Neuronal stem cell (in vitro differentiated cells): ENCODE measurements at regions not wholly inside any gene's neighbourhood (a gene's known extent, or its start where the extent isn't known, plus 50 kb on each side); places are given as distances from the start of the nearest gene placed in this dataset.

Source experiments
- DNase-seq: peaks from one replicate; pipeline ENCODE4 v3.0.0-alpha.2; 2013; ENCODE audit warnings: low spot score
- H2AFZ ChIP-seq: one replicate; pipeline ENCODE4 v1.6.1; 2013; ENCODE audit warnings: mild to moderate bottlenecking, low read length, inconsistent platforms
- H2AK5ac ChIP-seq: 2 replicates; pipeline ENCODE4 v1.6.1; 2013; ENCODE audit warnings: low read depth, mild to moderate bottlenecking, inconsistent platforms, low read length, moderate library complexity, mixed read lengths
- H2BK120ac ChIP-seq: 2 replicates; pipeline ENCODE4 v1.6.1; 2013; ENCODE audit warnings: low read depth, mild to moderate bottlenecking, inconsistent platforms, low read length, moderate library complexity, mixed read lengths
- H2BK12ac ChIP-seq: one replicate; pipeline ENCODE4 v1.6.1; 2013; ENCODE audit warnings: low read length, inconsistent platforms
- H2BK15ac ChIP-seq: 2 replicates; pipeline ENCODE4 v1.6.1; 2013; ENCODE audit warnings: mild to moderate bottlenecking, low read length, inconsistent platforms, mixed read lengths
- H2BK5ac ChIP-seq: one replicate; pipeline ENCODE4 v1.6.1; 2013; ENCODE audit warnings: inconsistent platforms, mild to moderate bottlenecking, low read length, moderate library complexity
- H3K14ac ChIP-seq: one replicate; pipeline ENCODE4 v1.6.1; 2013; ENCODE audit warnings: low read length, inconsistent platforms
- H3K18ac ChIP-seq: 2 replicates; pipeline ENCODE4 v1.6.1; 2013; ENCODE audit warnings: low read length, inconsistent platforms
- H3K23ac ChIP-seq: 2 replicates; pipeline ENCODE4 v1.6.1; 2013; ENCODE audit warnings: low read depth, mild to moderate bottlenecking, mixed read lengths, low read length, inconsistent platforms; ENCODE audit not compliant: poor library complexity
- H3K27ac ChIP-seq: replicated peaks from 3 replicates; pipeline ENCODE4 v1.5.1; 2013; ENCODE audit warnings: low read length, inconsistent platforms
- H3K27me3 ChIP-seq, 3 experiments: 2 replicates each; pipeline ENCODE4 v1.6.1; 2013; ENCODE audit warnings: low read length in 3 of 3, mild to moderate bottlenecking in 2 of 3, inconsistent platforms in 1 of 3, low read depth in 1 of 3, mixed read lengths in 1 of 3, moderate library complexity in 1 of 3; ENCODE audit not compliant: control insufficient read depth in 3 of 3, insufficient read depth in 3 of 3
- H3K36me3 ChIP-seq, 2 donors: replicated peaks in 1 of 2; 2 replicates each; pipeline ENCODE4 v1.6.1; 2013; ENCODE audit warnings: low read length in 2 of 2; ENCODE audit not compliant: control insufficient read depth in 2 of 2, insufficient read depth in 2 of 2
- H3K4ac ChIP-seq: 2 replicates; pipeline ENCODE4 v1.6.1; 2013; ENCODE audit warnings: inconsistent platforms, mild to moderate bottlenecking, low read length, moderate library complexity
- H3K4me1 ChIP-seq, 2 donors: 1 replicate in 1 of 2; 2 replicates in 1 of 2; pipeline ENCODE4 v1.6.1; 2013; ENCODE audit warnings: low read length in 2 of 2, low read depth in 1 of 2; ENCODE audit not compliant: control insufficient read depth in 2 of 2, insufficient read depth in 1 of 2
- H3K4me2 ChIP-seq: one replicate; pipeline ENCODE4 v1.6.1; 2013; ENCODE audit warnings: mild to moderate bottlenecking, low read length, inconsistent platforms; ENCODE audit not compliant: insufficient read depth, poor library complexity, severe bottlenecking
- H3K4me3 ChIP-seq, 2 donors: 2 replicates each; pipeline ENCODE4 v1.5.1; 2013; ENCODE audit warnings: low read length in 2 of 2, mild to moderate bottlenecking in 2 of 2, inconsistent platforms in 1 of 2, moderate library complexity in 1 of 2
- H3K79me1 ChIP-seq: one replicate; pipeline ENCODE4 v1.6.1; 2013; ENCODE audit warnings: low read depth, mild to moderate bottlenecking, inconsistent platforms, low read length, moderate library complexity
- H3K9ac ChIP-seq: one replicate; pipeline ENCODE4 v1.6.1; 2013; ENCODE audit warnings: mild to moderate bottlenecking, low read depth, low read length, inconsistent platforms; ENCODE audit not compliant: poor library complexity
- H3K9me3 ChIP-seq, 2 donors: replicated peaks in 1 of 2; 2 replicates each; pipeline versions ENCODE3 to v1.6.1; 2013; ENCODE audit warnings: low read length in 2 of 2, mild to moderate bottlenecking in 2 of 2, inconsistent platforms in 1 of 2, low read depth in 1 of 2, mixed read lengths in 1 of 2, moderate library complexity in 1 of 2; ENCODE audit not compliant: control insufficient read depth in 2 of 2, insufficient read depth in 1 of 2
- H4K8ac ChIP-seq: one replicate; pipeline ENCODE4 v1.6.1; 2013; ENCODE audit warnings: low read depth, mild to moderate bottlenecking, inconsistent platforms, low read length, moderate library complexity
- H4K91ac ChIP-seq: one replicate; pipeline ENCODE4 v1.6.1; 2013; ENCODE audit warnings: low read length, low read depth, mild to moderate bottlenecking, inconsistent platforms; ENCODE audit not compliant: poor library complexity
- WGBS, 2 donors: extraction: QIAGEN DNeasy Blood & Tissue Kit; methylation state at CpG; one replicate each; pipeline ENCODE4 v1.1.7; 2013; ENCODE audit warnings: missing lambda C conversion rate in 2 of 2, mixed read lengths in 1 of 2; ENCODE audit not compliant: insufficient read length in 2 of 2, insufficient replicate concordance in 1 of 2; ENCODE audit errors: extremely low coverage in 2 of 2; 5-methylcytosine and 5-hydroxymethylcytosine counted together

DNA sequence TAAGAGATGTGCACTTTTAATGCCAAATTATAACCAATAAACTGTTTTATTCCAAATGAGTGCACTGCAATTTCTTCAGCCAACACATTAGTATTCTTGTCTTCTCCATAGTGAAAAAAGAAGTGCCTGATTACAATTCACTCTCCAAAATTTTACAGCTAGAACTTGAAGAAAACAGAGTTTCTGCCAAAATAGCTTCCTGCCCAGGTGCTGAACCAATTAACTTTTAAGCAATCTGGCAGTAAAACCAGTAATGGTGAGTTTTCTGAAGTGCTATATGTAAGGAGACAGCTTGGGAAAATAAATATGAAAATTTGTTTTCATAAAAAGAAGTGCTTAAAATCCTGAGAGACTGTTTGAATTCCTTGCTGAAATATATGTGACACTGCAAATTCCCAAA lies 266.0 kb upstream of the NT5E start:
- Histone ChIP-seq H2AFZ (no peak overlapping the region), H3K27ac (no peak overlapping the region), H3K9ac (no peak overlapping the region), H3K79me1 (no peaks in the 10 kb centered on the region), H3K4me3 (no peak overlapping the region), H3K18ac (no peak overlapping the region), H3K4me1 (no peaks in the 10 kb centered on the region), H2BK12ac (no peak overlapping the region), H3K27me3 (no peaks in the 10 kb centered on the region), H3K4ac (no peak overlapping the region), H4K91ac (no peak overlapping the region), H3K14ac (no peak overlapping the region), H3K9me3 (peaks cover 0 to 2% of the 10 kb centered on the region in 2 donors), H2AK5ac (no peak overlapping the region), H2BK15ac (no peak overlapping the region), H2BK5ac (no peak overlapping the region), H4K8ac (no peak overlapping the region), H3K4me2 (no peak overlapping the region), H3K23ac (no peak overlapping the region), H3K36me3 (no peaks in the 10 kb centered on the region), H2BK120ac (no peak overlapping the region)
- DNase-seq: no peak

DNA sequence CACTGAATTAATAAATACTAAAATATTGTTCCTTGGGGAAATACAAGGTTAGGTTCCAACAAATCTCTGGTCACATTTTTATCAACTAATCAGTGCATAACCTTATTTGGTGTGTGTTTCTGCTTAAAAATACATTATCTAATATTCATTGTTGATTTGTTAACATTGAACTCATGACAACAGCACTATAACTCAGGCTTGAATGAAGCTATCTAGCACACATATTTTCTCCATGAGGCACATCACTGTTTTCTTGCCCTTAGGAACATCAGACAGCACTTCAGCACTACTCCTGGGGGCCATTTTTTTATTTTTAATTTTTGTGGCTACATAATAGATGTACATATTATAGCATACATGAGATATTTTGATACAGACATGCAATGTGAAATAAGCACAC lies 277.2 kb upstream of the NT5E start:
- no peak overlapping the region for H3K4me3 ChIP-seq
- no peak overlapping the region for H3K23ac ChIP-seq
- no peaks in the 10 kb centered on the region for H3K79me1 ChIP-seq
- H3K9me3 ChIP-seq: no peaks in the 10 kb centered on the region
- H3K14ac ChIP-seq: no peak overlapping the region
- no peak overlapping the region for H2AK5ac ChIP-seq
- no peaks in the 10 kb centered on the region for H3K27me3 ChIP-seq
- no peak overlapping the region for H3K4ac ChIP-seq
- no peak overlapping the region for H2BK120ac ChIP-seq
- no peak overlapping the region for H2BK5ac ChIP-seq
- H4K8ac ChIP-seq: no peak overlapping the region
- no peak overlapping the region for H4K91ac ChIP-seq
- H3K4me2 ChIP-seq: no peak overlapping the region
- no peak overlapping the region for H2BK12ac ChIP-seq
- H2BK15ac ChIP-seq: no peak overlapping the region
- no peak overlapping the region for H3K9ac ChIP-seq
- H3K36me3 ChIP-seq: no peaks in the 10 kb centered on the region
- no peak for DNase-seq
- H3K27ac ChIP-seq: no peak overlapping the region
- H3K18ac ChIP-seq: no peak overlapping the region
- no peaks in the 10 kb centered on the region for H3K4me1 ChIP-seq
- no peak overlapping the region for H2AFZ ChIP-seq

DNA sequence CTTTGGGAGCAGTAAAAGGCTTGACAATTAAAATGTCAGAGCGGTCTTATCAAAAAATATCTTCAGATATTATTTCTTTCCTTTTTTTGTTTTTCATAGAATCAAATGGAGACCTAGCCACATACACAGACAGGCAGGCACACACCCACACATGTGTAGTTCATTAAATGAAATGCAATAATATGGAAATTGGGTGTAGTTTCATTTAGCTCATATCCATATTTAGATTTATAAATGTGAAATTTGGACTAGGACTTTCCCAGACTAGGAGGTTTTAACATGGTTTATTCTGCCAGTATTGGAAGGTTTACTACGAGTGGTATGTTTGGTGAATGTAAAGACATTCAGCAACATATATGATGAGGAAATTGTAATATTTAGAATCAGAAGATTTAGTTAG lies 277.7 kb upstream of the NT5E start:
- Histone ChIP-seq H2BK5ac (no peak overlapping the region), H3K9me3 (no peaks in the 10 kb centered on the region), H4K91ac (no peak overlapping the region), H4K8ac (no peak overlapping the region), H3K4me2 (no peak overlapping the region), H3K23ac (no peak overlapping the region), H2BK12ac (no peak overlapping the region), H3K4me1 (no peaks in the 10 kb centered on the region), H2AFZ (no peak overlapping the region), H3K4ac (no peak overlapping the region), H3K9ac (no peak overlapping the region), H3K79me1 (no peaks in the 10 kb centered on the region), H3K36me3 (no peaks in the 10 kb centered on the region), H2BK15ac (no peak overlapping the region), H3K4me3 (no peak overlapping the region), H3K14ac (no peak overlapping the region), H2BK120ac (no peak overlapping the region), H3K27me3 (no peaks in the 10 kb centered on the region), H3K27ac (no peak overlapping the region), H3K18ac (no peak overlapping the region), H2AK5ac (no peak overlapping the region)
- no CpG with 5 or more reads among the region's 2 CpGs for WGBS, 2 donors
- DNase-seq: no peak

DNA sequence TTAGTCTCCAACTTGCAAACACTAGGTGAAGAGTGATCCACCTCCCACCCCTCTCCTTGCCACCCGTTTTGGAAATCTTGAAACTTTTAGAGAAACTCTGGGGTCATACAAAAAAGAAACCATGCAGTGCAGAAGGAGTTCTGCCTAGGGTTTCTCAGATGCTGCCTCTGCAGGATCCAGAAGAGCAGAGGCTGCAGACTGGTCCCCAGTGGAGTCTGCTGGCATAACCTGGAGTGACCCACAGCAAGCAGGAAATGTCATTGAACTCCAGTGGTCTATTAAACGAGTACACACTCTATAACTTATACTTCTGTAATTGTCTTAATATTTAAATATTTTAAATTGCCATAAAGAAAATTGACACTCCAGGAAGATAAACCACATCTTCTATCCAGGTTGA lies 280.7 kb upstream of the NT5E start:
- DNase-seq: no peak
- no peak overlapping the region for H2BK15ac ChIP-seq
- H2BK12ac ChIP-seq: no peak overlapping the region
- no peak overlapping the region for H2AFZ ChIP-seq
- H3K27ac ChIP-seq: no peak overlapping the region
- no peak overlapping the region for H3K9ac ChIP-seq
- no peak overlapping the region for H3K4me2 ChIP-seq
- H2BK5ac ChIP-seq: no peak overlapping the region
- WGBS, 2 donors: no CpG with 5 or more reads among the region's 2 CpGs
- no peaks in the 10 kb centered on the region for H3K9me3 ChIP-seq
- no peak overlapping the region for H3K14ac ChIP-seq
- H2AK5ac ChIP-seq: no peak overlapping the region
- H3K79me1 ChIP-seq: no peaks in the 10 kb centered on the region
- H3K36me3 ChIP-seq: no peaks in the 10 kb centered on the region
- no peak overlapping the region for H3K23ac ChIP-seq
- H3K18ac ChIP-seq: no peak overlapping the region
- no peak overlapping the region for H3K4ac ChIP-seq
- no peak overlapping the region for H4K91ac ChIP-seq
- H4K8ac ChIP-seq: no peak overlapping the region
- H2BK120ac ChIP-seq: no peak overlapping the region
- H3K4me3 ChIP-seq: no peak overlapping the region
- H3K4me1 ChIP-seq: no peaks in the 10 kb centered on the region
- H3K27me3 ChIP-seq: no peaks in the 10 kb centered on the region
